Choroid plexus epithelial cell (primary cell): ENCODE measurements at regions not wholly inside any gene's neighbourhood (a gene's known extent, or its start where the extent isn't known, plus 50 kb on each side); places are given as distances from the start of the nearest gene placed in this dataset.

Experiments used
- DNase-seq: peaks from one replicate; pipeline ENCODE4 v3.0.0-alpha.2; 2010; ENCODE audit warnings: low read depth
- H3K4me3 ChIP-seq: 2 replicates; pipeline ENCODE4 v1.5.1; 2011; ENCODE audit warnings: low read depth, mild to moderate bottlenecking, control low read depth, low read length, moderate library complexity
- TF ChIP-seq, protein P1 (sequence below): conservative IDR thresholded peaks from 2 replicates; pipeline ENCODE4 v1.5.1; 2011; ENCODE audit warnings: low read depth, mild to moderate bottlenecking, control low read depth, inconsistent platforms, low read length, moderate library complexity

DNA sequence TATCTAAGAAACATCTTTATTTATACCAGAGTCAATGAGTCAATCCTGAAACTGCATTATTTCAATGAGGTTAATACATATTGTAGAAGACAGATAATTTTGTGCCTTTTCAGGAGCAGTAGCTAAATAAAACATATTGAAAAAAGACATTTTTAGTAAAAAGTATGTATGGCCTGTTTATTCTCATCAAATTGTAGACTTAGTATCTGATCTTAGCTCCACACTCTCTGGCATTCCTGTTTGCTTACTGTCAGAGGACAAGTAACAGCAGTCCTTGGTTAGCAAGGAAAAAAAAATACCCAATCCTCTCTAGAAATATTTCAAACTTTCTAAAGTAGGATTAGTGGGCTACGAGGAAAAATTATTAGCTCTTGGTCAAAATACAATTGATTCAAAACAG lies 50.5 kb upstream of the GUCY1A1 start:
- TF ChIP-seq, protein P1, sequence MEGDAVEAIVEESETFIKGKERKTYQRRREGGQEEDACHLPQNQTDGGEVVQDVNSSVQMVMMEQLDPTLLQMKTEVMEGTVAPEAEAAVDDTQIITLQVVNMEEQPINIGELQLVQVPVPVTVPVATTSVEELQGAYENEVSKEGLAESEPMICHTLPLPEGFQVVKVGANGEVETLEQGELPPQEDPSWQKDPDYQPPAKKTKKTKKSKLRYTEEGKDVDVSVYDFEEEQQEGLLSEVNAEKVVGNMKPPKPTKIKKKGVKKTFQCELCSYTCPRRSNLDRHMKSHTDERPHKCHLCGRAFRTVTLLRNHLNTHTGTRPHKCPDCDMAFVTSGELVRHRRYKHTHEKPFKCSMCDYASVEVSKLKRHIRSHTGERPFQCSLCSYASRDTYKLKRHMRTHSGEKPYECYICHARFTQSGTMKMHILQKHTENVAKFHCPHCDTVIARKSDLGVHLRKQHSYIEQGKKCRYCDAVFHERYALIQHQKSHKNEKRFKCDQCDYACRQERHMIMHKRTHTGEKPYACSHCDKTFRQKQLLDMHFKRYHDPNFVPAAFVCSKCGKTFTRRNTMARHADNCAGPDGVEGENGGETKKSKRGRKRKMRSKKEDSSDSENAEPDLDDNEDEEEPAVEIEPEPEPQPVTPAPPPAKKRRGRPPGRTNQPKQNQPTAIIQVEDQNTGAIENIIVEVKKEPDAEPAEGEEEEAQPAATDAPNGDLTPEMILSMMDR = no peak
- no peak for DNase-seq
- H3K4me3 ChIP-seq = no peak overlapping the region

- H3K4me3 ChIP-seq = no peak overlapping the region
- TF ChIP-seq, protein P1 = no peak
- DNase-seq = no peak
Observed at GRCh38 chr4:155615081-155615887, 51.4 kb upstream of the GUCY1A1 start.

DNA sequence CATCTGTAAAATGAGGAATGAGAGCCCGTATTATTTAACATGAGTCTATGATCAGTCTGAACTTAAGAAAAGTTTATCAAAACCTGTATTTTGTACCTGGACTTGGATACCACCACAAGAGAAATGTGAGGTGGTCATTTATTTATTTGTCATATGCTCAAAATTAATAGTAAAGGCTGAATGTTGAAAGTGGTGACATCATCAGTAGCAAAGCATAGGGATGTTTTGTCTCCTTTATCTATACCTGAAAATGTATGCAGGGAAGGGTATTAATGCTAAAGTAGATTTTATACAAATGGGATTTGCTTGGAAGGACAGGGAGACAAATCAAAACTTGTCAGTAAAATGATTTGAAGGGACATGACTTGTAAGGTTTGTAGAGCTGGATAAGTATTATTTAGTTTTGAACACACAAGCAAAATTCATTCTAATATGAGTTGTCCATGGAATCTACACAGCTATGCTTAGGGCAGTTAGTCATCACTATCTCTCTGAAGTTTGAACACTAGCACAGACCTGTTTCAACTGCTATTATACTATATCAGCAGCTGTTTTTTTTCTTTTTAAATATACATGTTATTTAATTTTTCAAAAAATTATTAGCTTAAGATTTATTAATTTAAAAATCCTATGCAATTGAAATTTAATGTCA lies 52.4 kb upstream of the GUCY1A1 start:
- DNase-seq = peak; percentile 41
- TF ChIP-seq, protein P1 = no peak
- H3K4me3 ChIP-seq = no peak overlapping the region

GRCh38 chr4:155612074-155612473 lies 54.6 kb upstream of the GUCY1A1 start:
- no peak overlapping the region for H3K4me3 ChIP-seq
- DNase-seq = no peak
- TF ChIP-seq, protein P1 = no peak

GRCh38 chr4:155611501-155611900 lies 55.1 kb upstream of the GUCY1A1 start:
- no peak overlapping the region for H3K4me3 ChIP-seq
- DNase-seq = no peak
- TF ChIP-seq, protein P1 = no peak

DNA sequence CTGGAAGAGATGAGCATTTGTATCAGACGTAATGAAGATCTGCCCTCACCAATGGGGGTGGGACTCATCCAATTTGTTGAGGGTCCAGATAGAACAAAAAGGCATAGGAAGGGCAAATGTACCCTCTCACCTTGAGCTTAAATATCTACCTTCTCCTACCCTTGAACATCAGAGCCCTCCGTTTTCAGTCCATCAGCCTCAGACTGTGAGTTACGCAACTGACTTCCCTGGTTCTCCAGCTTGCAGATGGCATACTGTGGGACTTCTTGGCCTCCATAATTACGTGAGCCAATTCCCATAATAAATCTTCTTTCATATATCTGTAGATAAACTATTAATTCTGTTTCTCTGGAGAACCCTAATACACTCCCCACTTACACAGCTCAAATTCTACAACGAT lies 56.5 kb upstream of the GUCY1A1 start:
- TF ChIP-seq, protein P1 = no peak
- H3K4me3 ChIP-seq = no peak overlapping the region
- DNase-seq = no peak
